ENCODE measurements at regions not wholly inside any gene's neighbourhood (a gene's known extent, or its start where the extent isn't known, plus 50 kb on each side); places are given as distances from the start of the nearest gene placed in this dataset.

GRCh38 chr5:124252747-124253146 is 493.7 kb downstream of the ZNF608 start:
- no peaks in the 10 kb centered on the region for H3K27me3 ChIP-seq (ENCODE audit: insufficient read depth, low read length)
- no peak overlapping the region for H3K4me2 ChIP-seq (ENCODE audit: low read length)
- H3K9me3 ChIP-seq (ENCODE audit: control insufficient read depth in 1 of 2, insufficient read depth in 1 of 2, low read depth in 1 of 2, low read length in 2 of 2), result no peaks in the 10 kb centered on the region
- intact Hi-C loops (cut with micrococcal nuclease), result no loop called here
- RAD21 ChIA-PET (ENCODE audit: low non-redundant PET in 1 of 2, low total read pairs in 2 of 2, uncharacterized antibody in 2 of 2, unreplicated experiment in 2 of 2), result no interaction called here
- no peak for DNase-seq (ENCODE audit: low read depth, low spot score)
- CTCF ChIA-PET, result no interaction called here
- no peaks in the 10 kb centered on the region for H3K79me2 ChIP-seq (ENCODE audit: insufficient read depth, low read length)
- no peak overlapping the region for H3K4me3 ChIP-seq (replicated peaks in 1 of 2; ENCODE audit: low read depth in 1 of 2, low read length in 2 of 2)
- H3K4me1 ChIP-seq (ENCODE audit: control insufficient read depth in 1 of 2, insufficient read depth in 2 of 2, low read length in 2 of 2), result no peaks in the 10 kb centered on the region
- POLR2A ChIA-PET, result no interaction called here
- no TSS peak for BruUV-seq (replicated peaks)
- no peaks in the 10 kb centered on the region for H3K36me3 ChIP-seq (ENCODE audit: control insufficient read depth in 1 of 2, insufficient read depth in 2 of 2, low read length in 2 of 2)
- no peak for TF ChIP-seq RAD21 (IDR thresholded peaks at IDR 0.05; ENCODE audit: low read depth)
- TF ChIP-seq YY1 (IDR thresholded peaks at IDR 0.05; ENCODE audit: extremely low read depth, insufficient replicate concordance, low read depth, low read length), result no peak
- TF ChIP-seq ATF3 (IDR thresholded peaks at IDR 0.05), result no peak
- no peak for TF ChIP-seq MAX (IDR thresholded peaks at IDR 0.05)
- no peak for TF ChIP-seq TCF7L2 (IDR thresholded peaks at IDR 0.05; ENCODE audit: borderline replicate concordance, extremely low read depth, insufficient read depth, insufficient read length)
- no peak for TF ChIP-seq JUND (IDR thresholded peaks at IDR 0.05)
- TF ChIP-seq CTCF (IDR thresholded peaks at IDR 0.05 in 2 of 3, conservative IDR thresholded peaks at IDR 0.05 in 1 of 3; ENCODE audit: borderline replicate concordance in 1 of 3, insufficient read depth in 1 of 3, low read depth in 2 of 3, low read length in 2 of 3), result no peak
- H3K27ac ChIP-seq (ENCODE audit: low read depth, low read length), result no peak overlapping the region
- no peak for ATAC-seq
- H4K20me1 ChIP-seq (ENCODE audit: insufficient read depth), result no peaks in the 10 kb centered on the region
- no peak overlapping the region for H3K9ac ChIP-seq (ENCODE audit: low read length)
- no peak overlapping the region for H2AFZ ChIP-seq (ENCODE audit: low read depth, low read length, poor library complexity, severe bottlenecking)
- no peaks in the 10 kb centered on the region for H3K9me2 ChIP-seq (ENCODE audit: insufficient read depth)

- H3K27me3 ChIP-seq (ENCODE audit: insufficient read depth, low read length), result no peaks in the 10 kb centered on the region
- ChIA-PET RAD21 (ENCODE audit: low non-redundant PET in 1 of 2, low total read pairs in 2 of 2, uncharacterized antibody in 2 of 2, unreplicated experiment in 2 of 2) (no interaction called here), CTCF (no interaction called here), POLR2A (no interaction called here)
- ATAC-seq, result no peak
- no peak overlapping the region for H3K4me3 ChIP-seq (replicated peaks in 1 of 2; ENCODE audit: low read depth in 1 of 2, low read length in 2 of 2)
- no peak overlapping the region for H3K9ac ChIP-seq (ENCODE audit: low read length)
- H2AFZ ChIP-seq (ENCODE audit: low read depth, low read length, poor library complexity, severe bottlenecking), result no peak overlapping the region
- H3K4me2 ChIP-seq (ENCODE audit: low read length), result no peak overlapping the region
- H3K9me3 ChIP-seq (ENCODE audit: control insufficient read depth in 1 of 2, insufficient read depth in 1 of 2, low read depth in 1 of 2, low read length in 2 of 2), result no peaks in the 10 kb centered on the region
- H3K79me2 ChIP-seq (ENCODE audit: insufficient read depth, low read length), result no peaks in the 10 kb centered on the region
- BruUV-seq (replicated peaks), result no TSS peak
- H3K9me2 ChIP-seq (ENCODE audit: insufficient read depth), result no peaks in the 10 kb centered on the region
- no peaks in the 10 kb centered on the region for H3K4me1 ChIP-seq (ENCODE audit: control insufficient read depth in 1 of 2, insufficient read depth in 2 of 2, low read length in 2 of 2)
- no peak overlapping the region for H3K27ac ChIP-seq (ENCODE audit: low read depth, low read length)
- no peak for DNase-seq (ENCODE audit: low read depth, low spot score)
- no peaks in the 10 kb centered on the region for H4K20me1 ChIP-seq (ENCODE audit: insufficient read depth)
- intact Hi-C loops (cut with micrococcal nuclease), result no loop called here
- no peaks in the 10 kb centered on the region for H3K36me3 ChIP-seq (ENCODE audit: control insufficient read depth in 1 of 2, insufficient read depth in 2 of 2, low read length in 2 of 2)
- no peak for TF ChIP-seq EGR1 (IDR thresholded peaks at IDR 0.05; ENCODE audit: low read depth)
- no peak for TF ChIP-seq POLR2A (IDR thresholded peaks at IDR 0.05; ENCODE audit: borderline replicate concordance, extremely low read depth, insufficient read depth, insufficient read length)
- TF ChIP-seq SRF (IDR thresholded peaks at IDR 0.05; ENCODE audit: low read depth), result no peak
- TF ChIP-seq TCF7L2 (IDR thresholded peaks at IDR 0.05; ENCODE audit: borderline replicate concordance, extremely low read depth, insufficient read depth, insufficient read length), result no peak
- TF ChIP-seq CBX3 (IDR thresholded peaks at IDR 0.05; ENCODE audit: low read depth), result no peak
- no peak for TF ChIP-seq FOSL1 (IDR thresholded peaks at IDR 0.05; ENCODE audit: low read depth)
- TF ChIP-seq POLR2AphosphoS5 (IDR thresholded peaks at IDR 0.05; ENCODE audit: low read depth, low read length), result no peak
- no peak for TF ChIP-seq SIN3A (IDR thresholded peaks at IDR 0.05; ENCODE audit: low read depth)
- TF ChIP-seq EZH2 (IDR thresholded peaks at IDR 0.05), result no peak
- no peak for TF ChIP-seq REST (IDR thresholded peaks at IDR 0.05; ENCODE audit: low read depth)
- no peak for TF ChIP-seq ELF1 (IDR thresholded peaks at IDR 0.05; ENCODE audit: borderline replicate concordance, low read depth)
- TF ChIP-seq ZNF274 (IDR thresholded peaks at IDR 0.05; ENCODE audit: low read depth, low read length), result no peak
These were observed 494.2 kb downstream of the ZNF608 start for GRCh38 chr5:124252191-124252638.

Measured in HCT116 (cell line).